BLaER1 (cell line): ENCODE measurements at regions not wholly inside any gene's neighbourhood (a gene's known extent, or its start where the extent isn't known, plus 50 kb on each side); places are given as distances from the start of the nearest gene placed in this dataset.

Source experiments
- H3K27ac ChIP-seq: shearing (Covaris generic); formaldehyde crosslinking; 2 replicates; pipeline ENCODE4 v1.8.1; 2022
- H3K27me3 ChIP-seq: shearing (Covaris generic); formaldehyde crosslinking; 2 replicates; pipeline ENCODE4 v1.8.1; 2022
- H3K36me3 ChIP-seq: shearing (Covaris generic); formaldehyde crosslinking; 2 replicates; pipeline ENCODE4 v1.8.1; 2022
- H3K4me1 ChIP-seq: shearing (Covaris generic); formaldehyde crosslinking; 2 replicates; pipeline ENCODE4 v1.8.1; 2022
- H3K4me2 ChIP-seq: shearing (Covaris generic); formaldehyde crosslinking; 2 replicates; pipeline ENCODE4 v1.8.1; 2022
- H3K4me3 ChIP-seq: shearing (Covaris generic); formaldehyde crosslinking; 2 replicates; pipeline ENCODE4 v1.8.1; 2022
- H3K9ac ChIP-seq: shearing (Covaris generic); formaldehyde crosslinking; 2 replicates; pipeline ENCODE4 v1.8.1; 2022
- H3K9me3 ChIP-seq: shearing (Covaris generic); formaldehyde crosslinking; 2 replicates; pipeline ENCODE4 v1.8.1; 2022
- H4K20me1 ChIP-seq: shearing (Covaris generic); formaldehyde crosslinking; 2 replicates; pipeline ENCODE4 v1.8.1; 2022
- Cebpa-rat ChIP-seq: shearing (Covaris generic); IDR thresholded peaks from 2 replicates; pipeline ENCODE4 v1.8.1; 2022

- H3K9me3 ChIP-seq: no peaks in the 10 kb centered on the region
- no peak overlapping the region for H3K4me2 ChIP-seq
- H4K20me1 ChIP-seq: no peaks in the 10 kb centered on the region
- no peak overlapping the region for H3K9ac ChIP-seq
- no peak overlapping the region for H3K27ac ChIP-seq
- H3K27me3 ChIP-seq: no peaks in the 10 kb centered on the region
- H3K36me3 ChIP-seq: no peaks in the 10 kb centered on the region
- TF ChIP-seq Cebpa-rat: no peak
- H3K4me1 ChIP-seq: no peaks in the 10 kb centered on the region
- H3K4me3 ChIP-seq: no peak overlapping the region
These were observed 131.8 kb upstream of the PITX2 start for GRCh38 chr4:110754716-110755115.

GRCh38 chr4:110769578-110769977 is 146.7 kb upstream of the PITX2 start:
- no peaks in the 10 kb centered on the region for H3K36me3 ChIP-seq
- H3K9me3 ChIP-seq: no peaks in the 10 kb centered on the region
- H3K4me2 ChIP-seq: no peak overlapping the region
- no peak overlapping the region for H3K4me3 ChIP-seq
- H4K20me1 ChIP-seq: no peaks in the 10 kb centered on the region
- no peak overlapping the region for H3K27ac ChIP-seq
- no peak for TF ChIP-seq Cebpa-rat
- no peak overlapping the region for H3K9ac ChIP-seq
- H3K27me3 ChIP-seq: no peaks in the 10 kb centered on the region
- H3K4me1 ChIP-seq: peaks cover 4% of the 10 kb centered on the region; the same call in 1 of the 2 replicates

GRCh38 chr4:110770353-110770752 is 147.5 kb upstream of the PITX2 start:
- Histone ChIP-seq H4K20me1 (no peaks in the 10 kb centered on the region), H3K4me3 (no peak overlapping the region), H3K9ac (no peak overlapping the region), H3K27ac (no peak overlapping the region), H3K4me2 (no peak overlapping the region), H3K36me3 (no peaks in the 10 kb centered on the region), H3K27me3 (no peaks in the 10 kb centered on the region), H3K9me3 (no peaks in the 10 kb centered on the region), H3K4me1 (peaks cover 4% of the 10 kb centered on the region; the same call in 1 of the 2 replicates)
- TF ChIP-seq Cebpa-rat: no peak

- Histone ChIP-seq H3K9ac (no peak overlapping the region), H4K20me1 (no peaks in the 10 kb centered on the region), H3K4me2 (no peak overlapping the region), H3K4me1 (peaks cover 13% of the 10 kb centered on the region), H3K36me3 (no peaks in the 10 kb centered on the region), H3K27me3 (no peaks in the 10 kb centered on the region), H3K27ac (no peak overlapping the region), H3K9me3 (no peaks in the 10 kb centered on the region), H3K4me3 (no peak overlapping the region)
- no peak for TF ChIP-seq Cebpa-rat
These were observed 155.6 kb upstream of the PITX2 start for GRCh38 chr4:110778521-110778920.

- Histone ChIP-seq H3K36me3 (no peaks in the 10 kb centered on the region), H3K4me1 (peaks cover 20% of the 10 kb centered on the region), H4K20me1 (no peaks in the 10 kb centered on the region), H3K27ac (no peak overlapping the region), H3K9ac (no peak overlapping the region), H3K4me3 (no peak overlapping the region), H3K9me3 (no peaks in the 10 kb centered on the region), H3K4me2 (no peak overlapping the region; the same call in 1 of the 2 replicates), H3K27me3 (no peaks in the 10 kb centered on the region)
- TF ChIP-seq Cebpa-rat: no peak
These were observed 157.7 kb upstream of the PITX2 start for GRCh38 chr4:110780538-110780937.

- H3K9ac ChIP-seq: no peak overlapping the region
- no peaks in the 10 kb centered on the region for H3K36me3 ChIP-seq
- H3K27ac ChIP-seq: no peak overlapping the region
- peaks cover 20% of the 10 kb centered on the region for H3K4me1 ChIP-seq
- H3K27me3 ChIP-seq: no peaks in the 10 kb centered on the region
- no peak overlapping the region for H3K4me3 ChIP-seq
- H4K20me1 ChIP-seq: no peaks in the 10 kb centered on the region
- H3K4me2 ChIP-seq: no peak overlapping the region
- TF ChIP-seq Cebpa-rat: no peak
- no peaks in the 10 kb centered on the region for H3K9me3 ChIP-seq
These were observed 159.1 kb upstream of the PITX2 start for GRCh38 chr4:110781944-110782343.

GRCh38 chr4:110787109-110787508 is 164.2 kb upstream of the PITX2 start:
- Histone ChIP-seq H3K4me1 (peaks cover 15% of the 10 kb centered on the region), H3K36me3 (no peaks in the 10 kb centered on the region), H3K9me3 (no peaks in the 10 kb centered on the region), H3K27me3 (no peaks in the 10 kb centered on the region), H3K4me3 (no peak overlapping the region), H3K4me2 (no peak overlapping the region), H4K20me1 (no peaks in the 10 kb centered on the region), H3K9ac (no peak overlapping the region), H3K27ac (no peak overlapping the region)
- no peak for TF ChIP-seq Cebpa-rat

- no peaks in the 10 kb centered on the region for H4K20me1 ChIP-seq
- no peak overlapping the region for H3K4me2 ChIP-seq
These were observed 164.8 kb upstream of the PITX2 start for GRCh38 chr4:110787707-110788106.

GRCh38 chr4:110788302-110788701 is 165.4 kb upstream of the PITX2 start:
- Histone ChIP-seq H3K27me3 (no peaks in the 10 kb centered on the region), H3K4me3 (no peak overlapping the region), H3K9ac (no peak overlapping the region), H3K27ac (no peak overlapping the region), H3K36me3 (no peaks in the 10 kb centered on the region), H3K9me3 (no peaks in the 10 kb centered on the region), H3K4me2 (no peak overlapping the region), H4K20me1 (no peaks in the 10 kb centered on the region), H3K4me1 (peaks cover 9% of the 10 kb centered on the region)
- no peak for TF ChIP-seq Cebpa-rat

More at GRCh38 chr4:110787707-110788106, 164.8 kb upstream of the PITX2 start:
- Histone ChIP-seq H3K9me3 (no peaks in the 10 kb centered on the region), H3K9ac (no peak overlapping the region), H3K36me3 (no peaks in the 10 kb centered on the region), H3K4me1 (peaks cover 15% of the 10 kb centered on the region), H3K27ac (no peak overlapping the region), H3K4me3 (no peak overlapping the region), H3K27me3 (no peaks in the 10 kb centered on the region)
- no peak for TF ChIP-seq Cebpa-rat

GRCh38 chr4:110792036-110792435 is 169.2 kb upstream of the PITX2 start:
- no peak overlapping the region for H3K4me3 ChIP-seq
- H3K36me3 ChIP-seq: no peaks in the 10 kb centered on the region
- H3K4me2 ChIP-seq: no peak overlapping the region
- TF ChIP-seq Cebpa-rat: no peak
- no peaks in the 10 kb centered on the region for H3K4me1 ChIP-seq
- H3K27me3 ChIP-seq: no peaks in the 10 kb centered on the region
- no peak overlapping the region for H3K27ac ChIP-seq
- H3K9me3 ChIP-seq: no peaks in the 10 kb centered on the region
- no peaks in the 10 kb centered on the region for H4K20me1 ChIP-seq
- no peak overlapping the region for H3K9ac ChIP-seq

GRCh38 chr4:110793381-110793801 is 170.5 kb upstream of the PITX2 start:
- H3K27me3 ChIP-seq: no peaks in the 10 kb centered on the region
- H3K27ac ChIP-seq: no peak overlapping the region
- no peak for TF ChIP-seq Cebpa-rat
- H3K4me2 ChIP-seq: no peak overlapping the region
- no peaks in the 10 kb centered on the region for H3K4me1 ChIP-seq
- no peak overlapping the region for H3K9ac ChIP-seq
- H3K9me3 ChIP-seq: no peaks in the 10 kb centered on the region
- no peaks in the 10 kb centered on the region for H4K20me1 ChIP-seq
- H3K36me3 ChIP-seq: no peaks in the 10 kb centered on the region
- H3K4me3 ChIP-seq: no peak overlapping the region
